GM06990 (cell line): ENCODE measurements at regions not wholly inside any gene's neighbourhood (a gene's known extent, or its start where the extent isn't known, plus 50 kb on each side); places are given as distances from the start of the nearest gene placed in this dataset.

Experiments used
- DNase-seq: peaks from one replicate; pipeline ENCODE4 v3.0.0-alpha.2; 2011; ENCODE audit not compliant: insufficient read length; ENCODE audit errors: extremely low read depth
- H3K27me3 ChIP-seq: replicated peaks from 2 replicates; pipeline ENCODE4 v1.6.0; 2011; ENCODE audit warnings: low read length; ENCODE audit not compliant: control insufficient read depth, insufficient read depth
- H3K36me3 ChIP-seq: 2 replicates; pipeline ENCODE4 v1.5.1; 2011; ENCODE audit warnings: low read length; ENCODE audit not compliant: control insufficient read depth, insufficient read depth
- H3K4me3 ChIP-seq: replicated peaks from 2 replicates; pipeline ENCODE4 v1.5.1; 2011; ENCODE audit warnings: low read depth, mild to moderate bottlenecking, control low read depth, low read length
- TF ChIP-seq, protein P1 (sequence below): IDR thresholded peaks from 2 replicates; pipeline ENCODE4 v1.5.1; 2011; ENCODE audit warnings: low read length, control low read depth, mild to moderate bottlenecking, inconsistent platforms; ENCODE audit not compliant: insufficient read depth, poor library complexity, severe bottlenecking

DNA sequence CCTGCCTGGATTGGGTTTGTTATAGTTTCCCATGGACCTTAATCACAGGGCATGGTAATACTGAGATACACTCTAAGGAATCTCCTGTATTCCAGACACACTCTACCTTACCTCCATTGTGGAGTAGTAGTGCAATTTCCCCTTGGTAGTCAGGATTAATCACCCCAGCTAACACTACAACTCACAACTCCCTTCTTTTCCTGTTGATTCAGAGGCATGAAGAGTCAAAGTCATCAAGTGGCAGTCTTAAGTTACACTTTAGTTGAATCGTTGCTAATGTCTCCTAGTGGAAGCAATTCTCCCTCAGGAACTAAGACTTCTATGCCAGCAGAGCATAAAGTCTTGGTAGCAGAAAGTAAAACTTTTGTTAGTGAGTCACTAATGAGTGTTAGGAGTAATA lies 122.7 kb upstream of the APC start:
- H3K36me3 ChIP-seq = no peaks in the 10 kb centered on the region
- H3K27me3 ChIP-seq = no peaks in the 10 kb centered on the region; the same call in 1 of the 2 replicates
- no peak for DNase-seq
- no peak overlapping the region for H3K4me3 ChIP-seq
- TF ChIP-seq, protein P1, sequence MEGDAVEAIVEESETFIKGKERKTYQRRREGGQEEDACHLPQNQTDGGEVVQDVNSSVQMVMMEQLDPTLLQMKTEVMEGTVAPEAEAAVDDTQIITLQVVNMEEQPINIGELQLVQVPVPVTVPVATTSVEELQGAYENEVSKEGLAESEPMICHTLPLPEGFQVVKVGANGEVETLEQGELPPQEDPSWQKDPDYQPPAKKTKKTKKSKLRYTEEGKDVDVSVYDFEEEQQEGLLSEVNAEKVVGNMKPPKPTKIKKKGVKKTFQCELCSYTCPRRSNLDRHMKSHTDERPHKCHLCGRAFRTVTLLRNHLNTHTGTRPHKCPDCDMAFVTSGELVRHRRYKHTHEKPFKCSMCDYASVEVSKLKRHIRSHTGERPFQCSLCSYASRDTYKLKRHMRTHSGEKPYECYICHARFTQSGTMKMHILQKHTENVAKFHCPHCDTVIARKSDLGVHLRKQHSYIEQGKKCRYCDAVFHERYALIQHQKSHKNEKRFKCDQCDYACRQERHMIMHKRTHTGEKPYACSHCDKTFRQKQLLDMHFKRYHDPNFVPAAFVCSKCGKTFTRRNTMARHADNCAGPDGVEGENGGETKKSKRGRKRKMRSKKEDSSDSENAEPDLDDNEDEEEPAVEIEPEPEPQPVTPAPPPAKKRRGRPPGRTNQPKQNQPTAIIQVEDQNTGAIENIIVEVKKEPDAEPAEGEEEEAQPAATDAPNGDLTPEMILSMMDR = no peak

DNA sequence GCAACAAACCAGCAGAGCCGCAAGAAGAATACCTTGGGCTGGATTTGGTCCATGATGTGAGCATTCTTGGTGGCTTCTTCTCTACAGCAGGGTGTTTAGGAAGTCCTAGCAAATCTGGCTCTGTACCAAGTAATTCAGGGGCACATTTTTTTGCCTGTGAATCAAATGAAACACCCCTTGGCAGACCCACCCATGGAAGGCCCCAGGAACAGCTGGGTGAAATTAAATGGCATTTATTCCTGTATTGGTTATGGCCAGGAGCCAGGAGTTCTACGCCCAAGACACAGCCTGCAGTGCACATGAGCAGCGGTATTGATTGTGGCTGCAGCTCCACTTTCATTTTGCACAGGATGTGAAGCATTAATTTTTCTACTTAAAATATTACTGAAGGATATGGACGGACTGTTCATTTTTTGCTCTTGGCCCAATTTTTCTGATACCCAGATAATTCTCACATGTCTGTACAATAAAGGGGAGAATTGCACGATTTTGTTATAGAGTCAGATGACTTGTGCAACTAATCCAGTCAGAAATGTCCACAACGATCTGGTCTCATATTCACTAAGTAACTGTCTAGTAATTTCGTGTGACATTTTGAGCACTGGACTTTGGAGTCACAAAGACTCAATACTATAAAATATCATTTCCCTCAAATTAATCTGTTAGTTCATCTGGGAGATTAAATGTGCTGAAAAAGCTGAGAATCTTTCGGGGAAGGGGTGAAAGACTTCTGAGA lies 120.7 kb upstream of the APC start:
- Histone ChIP-seq H3K27me3 (no peaks in the 10 kb centered on the region; the same call in 1 of the 2 replicates), H3K36me3 (no peaks in the 10 kb centered on the region), H3K4me3 (no peak overlapping the region)
- TF ChIP-seq, protein P1 = no peak
- no peak for DNase-seq

DNA sequence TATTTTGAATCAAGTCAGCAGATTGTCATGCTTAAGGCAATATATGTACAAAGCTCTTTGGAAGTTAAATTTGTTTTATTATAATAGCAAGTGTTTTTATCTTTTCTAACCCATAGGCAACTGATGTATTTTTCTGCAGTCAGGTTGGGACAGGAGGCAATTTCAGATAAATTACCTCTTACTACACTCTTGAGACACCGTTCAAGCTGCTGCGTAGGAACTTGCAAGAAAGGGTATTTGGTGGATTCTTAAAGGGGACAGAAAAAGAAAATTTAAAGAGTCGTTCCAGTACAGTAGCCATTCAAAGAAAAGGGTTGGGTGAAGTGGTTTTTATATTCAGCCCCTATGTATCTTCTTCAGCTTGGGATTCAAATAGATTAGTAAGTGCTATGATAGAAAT lies 112.4 kb upstream of the APC start:
- Histone ChIP-seq H3K36me3 (no peaks in the 10 kb centered on the region), H3K27me3 (no peaks in the 10 kb centered on the region; the same call in 1 of the 2 replicates), H3K4me3 (no peak overlapping the region)
- TF ChIP-seq, protein P1 = no peak
- no peak for DNase-seq

DNA sequence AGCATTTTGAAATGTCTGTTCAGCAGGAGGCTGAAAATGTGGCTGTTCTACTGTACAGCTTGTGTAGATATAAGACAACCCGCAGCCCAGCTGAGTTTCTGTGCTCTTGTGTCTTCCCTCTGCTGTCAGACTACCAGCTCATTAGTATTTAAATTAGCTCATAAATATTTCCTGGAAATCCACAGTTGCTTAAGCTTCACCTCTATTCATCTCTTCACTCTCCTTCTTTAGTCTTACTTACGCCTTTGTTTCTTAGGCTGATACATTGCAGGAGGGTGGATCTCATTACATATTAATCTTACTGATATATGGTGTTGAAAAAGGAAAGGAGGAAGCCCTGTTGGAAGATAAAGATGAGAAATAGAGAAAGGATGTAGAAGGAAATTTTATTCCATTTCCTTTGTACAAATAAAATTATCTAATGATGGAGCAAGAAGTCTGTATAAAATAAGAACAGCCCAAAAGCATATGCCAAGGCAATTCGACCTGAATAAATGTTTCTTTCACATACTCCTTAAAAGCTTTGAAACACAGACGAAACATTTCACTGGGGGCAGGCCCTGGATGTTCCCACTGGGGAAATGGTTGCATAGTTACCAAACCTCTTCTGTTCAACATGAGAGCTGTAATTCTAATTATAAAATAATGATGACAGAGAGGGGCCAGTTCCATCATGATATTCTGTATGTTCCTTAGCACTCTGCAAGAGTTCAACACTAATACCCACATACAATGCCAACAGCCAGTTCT lies 111.8 kb upstream of the APC start:
- H3K36me3 ChIP-seq = no peaks in the 10 kb centered on the region
- TF ChIP-seq, protein P1 = no peak
- DNase-seq = no peak
- H3K4me3 ChIP-seq = no peak overlapping the region
- H3K27me3 ChIP-seq = no peaks in the 10 kb centered on the region; the same call in 1 of the 2 replicates

DNA sequence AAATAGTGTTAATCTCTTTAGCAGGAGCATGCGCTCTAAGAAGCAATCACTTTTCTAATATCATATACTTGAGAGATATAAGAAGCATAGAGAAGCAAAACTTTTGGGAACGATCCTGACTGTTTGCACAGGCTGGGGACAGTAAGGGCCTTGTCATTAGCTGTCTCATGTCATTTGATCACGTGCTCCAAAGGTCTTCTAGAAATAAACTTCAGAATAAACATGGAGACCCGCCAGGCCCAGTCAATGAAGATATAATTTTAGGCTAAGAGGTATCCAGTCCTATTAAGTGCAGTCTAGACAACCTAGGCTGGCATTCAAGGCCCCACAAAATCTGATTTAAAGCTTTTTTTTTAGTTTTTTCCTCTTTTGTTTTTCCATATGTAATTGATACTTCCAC lies 111.0 kb upstream of the APC start:
- Histone ChIP-seq H3K4me3 (no peak overlapping the region), H3K36me3 (no peaks in the 10 kb centered on the region), H3K27me3 (no peaks in the 10 kb centered on the region; the same call in 1 of the 2 replicates)
- TF ChIP-seq, protein P1 = no peak
- no peak for DNase-seq
